ENCODE measurements at regions not wholly inside any gene's neighbourhood (a gene's known extent, or its start where the extent isn't known, plus 50 kb on each side); places are given as distances from the start of the nearest gene placed in this dataset.

DNA sequence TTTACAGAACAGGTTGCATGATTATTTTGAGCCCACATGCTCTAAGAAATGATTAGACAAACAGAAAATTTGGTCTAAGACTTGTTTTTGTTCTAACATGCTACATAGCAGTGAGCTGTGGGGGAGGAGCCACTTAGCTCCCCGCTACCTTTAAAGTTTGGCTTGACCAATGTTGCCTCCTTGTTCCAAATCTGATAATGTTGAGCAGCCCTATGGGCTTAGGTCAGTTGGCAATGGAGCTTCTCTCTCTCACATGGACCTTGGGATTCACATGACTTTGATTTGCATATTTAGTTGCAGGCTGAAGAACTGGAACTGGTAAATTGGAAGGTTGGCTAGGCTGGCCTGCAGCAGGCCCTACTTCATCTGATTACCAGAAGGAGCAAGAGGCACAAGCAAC is 116.4 kb downstream of the EBLN2 start:
- no peaks in the 10 kb centered on the region for H3K79me2 ChIP-seq (ENCODE audit: insufficient read depth, low read length)
- no peak overlapping the region for H3K9ac ChIP-seq (ENCODE audit: low read length)
- H3K9me2 ChIP-seq (replicated peaks; ENCODE audit: insufficient read depth, low read length) = no peaks in the 10 kb centered on the region
- H4K20me1 ChIP-seq (ENCODE audit: low read depth, low read length) = no peaks in the 10 kb centered on the region
- no peaks in the 10 kb centered on the region for H3K9me3 ChIP-seq (ENCODE audit: insufficient read depth, low read length)
- no peak overlapping the region for H3K27ac ChIP-seq (ENCODE audit: low read depth, low read length)
- H3K36me3 ChIP-seq (ENCODE audit: low read length) = no peaks in the 10 kb centered on the region
- no peaks in the 10 kb centered on the region for H3F3A ChIP-seq (ENCODE audit: insufficient read depth)
- no peak overlapping the region for H3K4me3 ChIP-seq (ENCODE audit: insufficient read depth, low read length, poor library complexity, severe bottlenecking)
- no peaks in the 10 kb centered on the region for H3K27me3 ChIP-seq (ENCODE audit: low read length)
- TF ChIP-seq, protein P1, sequence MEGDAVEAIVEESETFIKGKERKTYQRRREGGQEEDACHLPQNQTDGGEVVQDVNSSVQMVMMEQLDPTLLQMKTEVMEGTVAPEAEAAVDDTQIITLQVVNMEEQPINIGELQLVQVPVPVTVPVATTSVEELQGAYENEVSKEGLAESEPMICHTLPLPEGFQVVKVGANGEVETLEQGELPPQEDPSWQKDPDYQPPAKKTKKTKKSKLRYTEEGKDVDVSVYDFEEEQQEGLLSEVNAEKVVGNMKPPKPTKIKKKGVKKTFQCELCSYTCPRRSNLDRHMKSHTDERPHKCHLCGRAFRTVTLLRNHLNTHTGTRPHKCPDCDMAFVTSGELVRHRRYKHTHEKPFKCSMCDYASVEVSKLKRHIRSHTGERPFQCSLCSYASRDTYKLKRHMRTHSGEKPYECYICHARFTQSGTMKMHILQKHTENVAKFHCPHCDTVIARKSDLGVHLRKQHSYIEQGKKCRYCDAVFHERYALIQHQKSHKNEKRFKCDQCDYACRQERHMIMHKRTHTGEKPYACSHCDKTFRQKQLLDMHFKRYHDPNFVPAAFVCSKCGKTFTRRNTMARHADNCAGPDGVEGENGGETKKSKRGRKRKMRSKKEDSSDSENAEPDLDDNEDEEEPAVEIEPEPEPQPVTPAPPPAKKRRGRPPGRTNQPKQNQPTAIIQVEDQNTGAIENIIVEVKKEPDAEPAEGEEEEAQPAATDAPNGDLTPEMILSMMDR (IDR thresholded peaks at IDR 0.05; ENCODE audit: insufficient read depth, low read length, poor library complexity, severe bottlenecking) = no peak
- TF ChIP-seq EZH2phosphoT487 (conservative IDR thresholded peaks at IDR 0.05; ENCODE audit: low read length) = no peak
- H2AFZ ChIP-seq (ENCODE audit: low read depth, low read length, severe bottlenecking) = no peak overlapping the region
- H3K4me2 ChIP-seq (ENCODE audit: low read depth, low read length, poor library complexity, severe bottlenecking) = no peak overlapping the region

DNA sequence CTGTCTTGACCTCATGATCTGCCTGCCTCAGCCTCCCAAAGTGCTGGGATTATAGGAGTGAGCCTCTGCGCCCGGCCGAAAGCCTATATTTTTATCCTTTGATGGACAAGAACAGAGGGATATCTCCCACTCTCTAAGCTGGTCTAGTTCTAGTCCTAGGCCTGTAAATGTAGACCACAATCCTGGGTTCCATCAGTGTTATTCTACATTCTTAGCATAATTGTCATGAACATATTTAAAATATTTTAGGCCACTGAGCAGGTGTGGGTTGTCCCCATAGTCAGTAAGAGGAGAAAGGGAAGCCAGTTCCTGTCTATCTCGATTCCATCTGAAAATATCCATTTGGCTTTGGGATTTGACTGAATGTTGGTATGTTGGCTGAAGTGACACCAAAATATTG is 118.1 kb downstream of the EBLN2 start:
- Histone ChIP-seq H3K36me3 (ENCODE audit: low read length) (no peaks in the 10 kb centered on the region), H3K27ac (ENCODE audit: low read depth, low read length) (no peak overlapping the region), H2AFZ (ENCODE audit: low read depth, low read length, severe bottlenecking) (no peak overlapping the region), H3K4me3 (ENCODE audit: insufficient read depth, low read length, poor library complexity, severe bottlenecking) (no peak overlapping the region), H3K4me2 (ENCODE audit: low read depth, low read length, poor library complexity, severe bottlenecking) (no peak overlapping the region), H3K27me3 (ENCODE audit: low read length) (no peaks in the 10 kb centered on the region), H4K20me1 (ENCODE audit: low read depth, low read length) (no peaks in the 10 kb centered on the region), H3K9ac (ENCODE audit: low read length) (no peak overlapping the region), H3K79me2 (ENCODE audit: insufficient read depth, low read length) (no peaks in the 10 kb centered on the region), H3F3A (ENCODE audit: insufficient read depth) (no peaks in the 10 kb centered on the region), H3K9me2 (replicated peaks; ENCODE audit: insufficient read depth, low read length) (no peaks in the 10 kb centered on the region), H3K9me3 (ENCODE audit: insufficient read depth, low read length) (no peaks in the 10 kb centered on the region)
- TF ChIP-seq EZH2phosphoT487 (conservative IDR thresholded peaks at IDR 0.05; ENCODE audit: low read length) = no peak
- TF ChIP-seq, protein P1 (IDR thresholded peaks at IDR 0.05; ENCODE audit: insufficient read depth, low read length, poor library complexity, severe bottlenecking) = no peak

DNA sequence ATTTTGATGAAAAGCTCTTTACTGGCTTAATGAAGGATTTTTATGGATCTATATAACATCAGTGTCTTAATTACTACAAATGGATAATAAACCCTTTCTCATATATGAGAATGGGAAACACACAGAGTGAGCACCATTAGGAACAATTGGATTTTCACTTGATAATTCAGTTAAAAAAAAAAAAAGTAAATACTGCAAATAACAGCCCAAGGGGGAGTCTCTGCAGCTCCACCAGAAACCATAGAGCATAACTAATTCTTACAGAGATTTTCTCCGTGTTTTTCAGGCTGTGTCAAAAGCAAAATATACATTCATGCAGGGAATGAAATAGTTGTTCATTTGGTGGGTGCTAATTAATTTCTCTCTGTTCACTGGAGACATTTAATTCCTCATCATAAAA is 125.3 kb downstream of the EBLN2 start:
- no peak overlapping the region for H3K4me3 ChIP-seq (ENCODE audit: insufficient read depth, low read length, poor library complexity, severe bottlenecking)
- no peak for TF ChIP-seq EZH2phosphoT487 (conservative IDR thresholded peaks at IDR 0.05; ENCODE audit: low read length)
- TF ChIP-seq, protein P1 (IDR thresholded peaks at IDR 0.05; ENCODE audit: insufficient read depth, low read length, poor library complexity, severe bottlenecking) = no peak
- H3K9ac ChIP-seq (ENCODE audit: low read length) = no peak overlapping the region
- H2AFZ ChIP-seq (ENCODE audit: low read depth, low read length, severe bottlenecking) = no peak overlapping the region
- H3K27ac ChIP-seq (ENCODE audit: low read depth, low read length) = no peak overlapping the region
- no peaks in the 10 kb centered on the region for H3K9me2 ChIP-seq (replicated peaks; ENCODE audit: insufficient read depth, low read length)
- H4K20me1 ChIP-seq (ENCODE audit: low read depth, low read length) = no peaks in the 10 kb centered on the region
- no peaks in the 10 kb centered on the region for H3F3A ChIP-seq (ENCODE audit: insufficient read depth)
- no peak overlapping the region for H3K4me2 ChIP-seq (ENCODE audit: low read depth, low read length, poor library complexity, severe bottlenecking)
- H3K36me3 ChIP-seq (ENCODE audit: low read length) = no peaks in the 10 kb centered on the region
- H3K9me3 ChIP-seq (ENCODE audit: insufficient read depth, low read length) = no peaks in the 10 kb centered on the region
- no peaks in the 10 kb centered on the region for H3K27me3 ChIP-seq (ENCODE audit: low read length)
- H3K79me2 ChIP-seq (ENCODE audit: insufficient read depth, low read length) = no peaks in the 10 kb centered on the region
